ENCODE measurements at regions not wholly inside any gene's neighbourhood (a gene's known extent, or its start where the extent isn't known, plus 50 kb on each side); places are given as distances from the start of the nearest gene placed in this dataset.

- Histone ChIP-seq H3K27ac (ENCODE audit: low read depth, low read length) (no peak overlapping the region), H3K9ac (ENCODE audit: low read length) (no peak overlapping the region), H3K9me2 (ENCODE audit: insufficient read depth) (peaks cover 4% of the 10 kb centered on the region; the same call in 1 of the 2 replicates), H3K4me2 (ENCODE audit: low read length) (no peak overlapping the region), H4K20me1 (ENCODE audit: insufficient read depth) (no peaks in the 10 kb centered on the region), H3K36me3 (ENCODE audit: control insufficient read depth in 1 of 2, insufficient read depth in 2 of 2, low read length in 2 of 2) (no peaks in the 10 kb centered on the region), H3K27me3 (ENCODE audit: insufficient read depth, low read length) (no peaks in the 10 kb centered on the region), H3K79me2 (ENCODE audit: insufficient read depth, low read length) (no peaks in the 10 kb centered on the region), H3K4me3 (replicated peaks in 1 of 2; ENCODE audit: low read depth in 1 of 2, low read length in 2 of 2) (no peak overlapping the region), H2AFZ (ENCODE audit: low read depth, low read length, poor library complexity, severe bottlenecking) (no peak overlapping the region), H3K4me1 (ENCODE audit: control insufficient read depth in 1 of 2, insufficient read depth in 2 of 2, low read length in 2 of 2) (peaks cover 2 to 8% of the 10 kb centered on the region in 2 experiments; a peak in 2 of 4 replicates), H3K9me3 (ENCODE audit: control insufficient read depth in 1 of 2, insufficient read depth in 1 of 2, low read depth in 1 of 2, low read length in 2 of 2) (no peaks in the 10 kb centered on the region)
- no TSS peak for BruUV-seq (replicated peaks)
- ChIA-PET CTCF (no interaction called here), POLR2A (no interaction called here), RAD21 (ENCODE audit: low non-redundant PET in 1 of 2, low total read pairs in 2 of 2, uncharacterized antibody in 2 of 2, unreplicated experiment in 2 of 2) (no interaction called here)
- TF ChIP-seq REST (IDR thresholded peaks at IDR 0.05; ENCODE audit: low read depth), result no peak
- no peak for TF ChIP-seq EGR1 (IDR thresholded peaks at IDR 0.05; ENCODE audit: low read depth)
- TF ChIP-seq ZFX (IDR thresholded peaks at IDR 0.05), result no peak
- DNase-seq (ENCODE audit: low read depth, low spot score), result no peak
- intact Hi-C loops (cut with micrococcal nuclease), result no loop called here
- no peak for ATAC-seq
These were observed 336.3 kb downstream of the ACTL7B start for GRCh38 chr9:108519437-108519836.

GRCh38 chr9:108517651-108518365 lies 338.0 kb downstream of the ACTL7B start:
- Histone ChIP-seq H3K79me2 (ENCODE audit: insufficient read depth, low read length) (no peaks in the 10 kb centered on the region), H3K9ac (ENCODE audit: low read length) (no peak overlapping the region), H3K9me2 (ENCODE audit: insufficient read depth) (peaks cover 4% of the 10 kb centered on the region; the same call in 1 of the 2 replicates), H3K36me3 (ENCODE audit: control insufficient read depth in 1 of 2, insufficient read depth in 2 of 2, low read length in 2 of 2) (no peaks in the 10 kb centered on the region), H3K4me2 (ENCODE audit: low read length) (no peak overlapping the region), H4K20me1 (ENCODE audit: insufficient read depth) (no peaks in the 10 kb centered on the region), H3K4me3 (replicated peaks in 1 of 2; ENCODE audit: low read depth in 1 of 2, low read length in 2 of 2) (no peak overlapping the region), H3K4me1 (ENCODE audit: control insufficient read depth in 1 of 2, insufficient read depth in 2 of 2, low read length in 2 of 2) (peaks cover 2 to 8% of the 10 kb centered on the region in 2 experiments; a peak in 2 of 4 replicates), H3K9me3 (ENCODE audit: control insufficient read depth in 1 of 2, insufficient read depth in 1 of 2, low read depth in 1 of 2, low read length in 2 of 2) (no peaks in the 10 kb centered on the region), H2AFZ (ENCODE audit: low read depth, low read length, poor library complexity, severe bottlenecking) (no peak overlapping the region), H3K27me3 (ENCODE audit: insufficient read depth, low read length) (no peaks in the 10 kb centered on the region), H3K27ac (ENCODE audit: low read depth, low read length) (no peak overlapping the region)
- no TSS peak for BruUV-seq (replicated peaks)
- TF ChIP-seq EGR1 (IDR thresholded peaks at IDR 0.05; ENCODE audit: low read depth), result no peak
- no peak for TF ChIP-seq SIN3A (IDR thresholded peaks at IDR 0.05; ENCODE audit: low read depth)
- TF ChIP-seq REST (IDR thresholded peaks at IDR 0.05; ENCODE audit: low read depth), result no peak
- TF ChIP-seq EZH2phosphoT487 (IDR thresholded peaks at IDR 0.05; ENCODE audit: borderline replicate concordance), result no peak
- TF ChIP-seq JUND (IDR thresholded peaks at IDR 0.05), result no peak
- no peak for TF ChIP-seq SP1 (IDR thresholded peaks at IDR 0.05; ENCODE audit: low read depth)
- no peak for TF ChIP-seq ATF3 (IDR thresholded peaks at IDR 0.05)
- TF ChIP-seq CEBPB (IDR thresholded peaks at IDR 0.05; ENCODE audit: low read depth), result no peak
- no peak for TF ChIP-seq CBX3 (IDR thresholded peaks at IDR 0.05; ENCODE audit: low read depth)
- CTCF ChIA-PET, result no interaction called here
- POLR2A ChIA-PET, result no interaction called here
- intact Hi-C loops (cut with micrococcal nuclease), result no loop called here
- no peak for DNase-seq (ENCODE audit: low read depth, low spot score)
- no peak for ATAC-seq
- RAD21 ChIA-PET (ENCODE audit: low non-redundant PET in 1 of 2, low total read pairs in 2 of 2, uncharacterized antibody in 2 of 2, unreplicated experiment in 2 of 2), result no interaction called here

Data from HCT116 (cell line).